Endothelial cell of umbilical vein (primary cell): ENCODE measurements at regions not wholly inside any gene's neighbourhood (a gene's known extent, or its start where the extent isn't known, plus 50 kb on each side); places are given as distances from the start of the nearest gene placed in this dataset.

Source experiments
- BruUV-seq: library from RNA; stranded (reverse); fragments of 400-500 nt; replicated peaks from 2 replicates; lab custom pipeline; 2021; lab: Mats Ljungman, UMichigan
- CTCF ChIA-PET: fragments of 300-600, 350-600 bp; sonication (Branson Sonifier 250); formaldehyde crosslinking; loops from one replicate; lab custom pipeline; 2021; ENCODE audit warnings: antibody characterized with exemption, inconsistent platforms; lab: Charles Lee
- POLR2A ChIA-PET: fragments of 300-600, 350-600 bp; sonication (Branson Sonifier 250); formaldehyde crosslinking; loops from one replicate; lab custom pipeline; 2021; ENCODE audit warnings: antibody characterized with exemption, inconsistent platforms; lab: Charles Lee
- DNase-seq: peaks from one replicate; pipeline ENCODE4 v3.0.0-alpha.2; 2011; ENCODE audit warnings: low read depth, low spot score
- FAIRE-seq: peaks from 2 replicates; lab custom pipeline; 2011; peaks lifted over from hg19 to GRCh38; lab: Jason Lieb, UNC
- H2AFZ ChIP-seq: 2 replicates; pipeline ENCODE4 v1.6.0; 2012; ENCODE audit warnings: low read depth, low read length, control low read depth, inconsistent platforms
- H3K27ac ChIP-seq: 2 replicates; pipeline ENCODE4 v1.5.1; 2011; ENCODE audit warnings: low read depth, mild to moderate bottlenecking, control low read depth, low read length, moderate library complexity; ENCODE audit not compliant: insufficient read depth
- H3K27me3 ChIP-seq, 2 experiments: 2 replicates each; pipeline versions ENCODE4 v1.6.0 to v1.6.1; 2011; ENCODE audit warnings: low read length in 2 of 2, mixed read lengths in 1 of 2; ENCODE audit not compliant: control insufficient read depth in 2 of 2, insufficient read depth in 2 of 2
- H3K36me3 ChIP-seq, 2 experiments: 2 replicates in 1 of 2; 3 replicates in 1 of 2; pipeline ENCODE4 v1.5.1; 2011; ENCODE audit warnings: low read length in 2 of 2, mild to moderate bottlenecking in 1 of 2, moderate library complexity in 1 of 2; ENCODE audit not compliant: control insufficient read depth in 2 of 2, insufficient read depth in 2 of 2; ENCODE audit errors: extremely low read depth in 1 of 2
- H3K4me1 ChIP-seq: 3 replicates; pipeline ENCODE4 v1.5.1; 2011; ENCODE audit warnings: mild to moderate bottlenecking, low read length; ENCODE audit not compliant: control insufficient read depth, insufficient read depth; ENCODE audit errors: extremely low read depth
- H3K4me2 ChIP-seq: 2 replicates; pipeline ENCODE4 v1.6.1; 2011; ENCODE audit warnings: low read length, control low read depth, mixed read lengths; ENCODE audit not compliant: insufficient read depth
- H3K4me3 ChIP-seq, 3 experiments: fragments of 200-600 bp in 1 of 3; sonication (generic), shearing (Covaris generic) in 1 of 3; replicated peaks in 1 of 3; 2 replicates each; pipeline ENCODE4 v1.5.1; 2011 to 2016; ENCODE audit warnings: control low read depth in 3 of 3, low read length in 3 of 3, mild to moderate bottlenecking in 2 of 3, inconsistent platforms in 1 of 3, low read depth in 1 of 3, moderate library complexity in 1 of 3; ENCODE audit not compliant: insufficient read depth in 1 of 3
- H3K79me2 ChIP-seq: 2 replicates; pipeline ENCODE4 v1.6.0; 2012; ENCODE audit warnings: low read length, inconsistent platforms; ENCODE audit not compliant: control insufficient read depth, insufficient read depth
- H3K9ac ChIP-seq: replicated peaks from 2 replicates; pipeline ENCODE3; 2011; ENCODE audit warnings: low read length, control low read depth; ENCODE audit not compliant: insufficient read depth; ENCODE audit errors: extremely low read depth
- H3K9me1 ChIP-seq: replicated peaks from 3 replicates; pipeline ENCODE4 v1.6.0; 2011; ENCODE audit warnings: mild to moderate bottlenecking, low read length; ENCODE audit not compliant: control insufficient read depth, insufficient read depth; ENCODE audit errors: extremely low read depth
- H3K9me3 ChIP-seq: replicated peaks from 2 replicates; pipeline ENCODE4 v1.5.1; 2012; ENCODE audit warnings: low read length, inconsistent platforms; ENCODE audit not compliant: control insufficient read depth, insufficient read depth
- H4K20me1 ChIP-seq: replicated peaks from 2 replicates; pipeline ENCODE3; 2011; ENCODE audit warnings: mild to moderate bottlenecking, low read length; ENCODE audit not compliant: control insufficient read depth, insufficient read depth; ENCODE audit errors: extremely low read depth
- CTCF ChIP-seq, 2 donors: IDR thresholded peaks; 1 replicate in 1 of 2; 2 replicates in 1 of 2; pipeline ENCODE4 v1.5.1; 2011; ENCODE audit warnings: low read length in 2 of 2, mild to moderate bottlenecking in 2 of 2, moderate library complexity in 2 of 2, control low read depth in 1 of 2, inconsistent platforms in 1 of 2, low read depth in 1 of 2; ENCODE audit not compliant: insufficient read depth in 1 of 2; ENCODE audit errors: extremely low read depth in 1 of 2
- GATA2 ChIP-seq: IDR thresholded peaks from 2 replicates; pipeline ENCODE4 v1.7.0; 2011; ENCODE audit warnings: low read depth, mild to moderate bottlenecking, moderate library complexity, mixed read lengths, low read length; ENCODE audit not compliant: insufficient read length, insufficient read depth
- JUN ChIP-seq: IDR thresholded peaks from 2 replicates; pipeline ENCODE4 v1.6.1; 2011; ENCODE audit warnings: borderline replicate concordance, low read depth; ENCODE audit not compliant: insufficient read length, insufficient read depth
- MYC ChIP-seq: IDR thresholded peaks from one replicate; pipeline ENCODE4 v1.6.1; 2011; ENCODE audit warnings: mild to moderate bottlenecking, low read depth, low read length
- POLR2A ChIP-seq: IDR thresholded peaks from 2 replicates; pipeline ENCODE4 v1.6.1; 2012; ENCODE audit warnings: low read depth, mild to moderate bottlenecking, control low read depth, low read length
- POLR2AphosphoS5 ChIP-seq: IDR thresholded peaks from 2 replicates; pipeline ENCODE4 v1.6.1; 2012; ENCODE audit warnings: low read depth, mild to moderate bottlenecking, control low read depth, low read length, moderate library complexity; ENCODE audit not compliant: insufficient read depth
- dilution Hi-C: fragments of 300-500 bp; cut with MboI; formaldehyde crosslinking; loops from one replicate; pipeline ENCODE4 v1.15.0; 2019; ENCODE audit warnings: low sequenced_read_pairs; ENCODE audit not compliant: extremely low pct_ligation_motif_present
- intact Hi-C: fragments of 100-400 bp; cut with micrococcal nuclease; formaldehyde crosslinking; loops from one replicate; pipeline ENCODE4 v1.10.0; 2022

GRCh38 chrX:39616098-39616729, 481.5 kb downstream of the BCOR start:
- DNase-seq = no peak
- FAIRE-seq = no peak

More at GRCh38 chrX:39616098-39616729, 481.5 kb downstream of the BCOR start:
- Histone ChIP-seq H3K36me3 (no peaks in the 10 kb centered on the region), H4K20me1 (no peaks in the 10 kb centered on the region), H3K9me1 (no peaks in the 10 kb centered on the region), H3K4me2 (no peak overlapping the region), H2AFZ (no peak overlapping the region), H3K9me3 (no peaks in the 10 kb centered on the region), H3K79me2 (no peaks in the 10 kb centered on the region), H3K9ac (no peak overlapping the region), H3K4me1 (peaks cover 13% of the 10 kb centered on the region), H3K27ac (no peak overlapping the region), H3K27me3 (no peaks in the 10 kb centered on the region), H3K4me3 (no peak overlapping the region)
- intact Hi-C loops = loop anchor here (10.0 kb wide), 3 partner anchors 201 to 811 kb away; partner anchors contain the start of gene MID1IP1
- CTCF ChIA-PET = no interaction called here
- dilution Hi-C loops = no loop called here
- TF ChIP-seq MYC (no peak), POLR2AphosphoS5 (no peak), GATA2 (no peak), JUN (no peak), POLR2A (no peak), CTCF (IDR thresholded peaks at IDR 0.05; ENCODE audit: extremely low read depth in 1 of 2, insufficient read depth in 1 of 2, low read depth in 1 of 2, low read length in 2 of 2) (no peak)
- POLR2A ChIA-PET = no interaction called here
- BruUV-seq = no TSS peak
